Karpas-422 (cell line): ENCODE measurements at regions not wholly inside any gene's neighbourhood (a gene's known extent, or its start where the extent isn't known, plus 50 kb on each side); places are given as distances from the start of the nearest gene placed in this dataset.

Experiments used
- DNase-seq: peaks from one replicate; pipeline ENCODE4 v3.0.0-alpha.2; 2015
- H2AFZ ChIP-seq: fragments of 200-600 bp; sonication (generic); 2 replicates; pipeline ENCODE4 v1.6.1; 2014; ENCODE audit warnings: antibody characterized with exemption, low read length, mixed read lengths
- H3K27ac ChIP-seq: fragments of 200-600 bp; sonication (generic); 2 replicates; pipeline ENCODE4 v1.5.1; 2014; ENCODE audit warnings: mild to moderate bottlenecking, low read length, moderate library complexity
- H3K27me3 ChIP-seq: fragments of 200-600 bp; sonication (generic); 2 replicates; pipeline ENCODE4 v1.6.1; 2014; ENCODE audit warnings: low read length, mixed read lengths
- H3K36me3 ChIP-seq: fragments of 200-600 bp; sonication (generic); 2 replicates; pipeline ENCODE4 v1.6.1; 2014; ENCODE audit warnings: low read length, mixed read lengths; ENCODE audit not compliant: insufficient read depth
- H3K4me1 ChIP-seq: fragments of 200-600 bp; sonication (generic); 2 replicates; pipeline ENCODE4 v1.6.1; 2014; ENCODE audit warnings: mild to moderate bottlenecking, low read length, mixed read lengths
- H3K4me2 ChIP-seq: fragments of 200-600 bp; sonication (generic); 2 replicates; pipeline ENCODE4 v1.6.1; 2014; ENCODE audit warnings: low read length, low read depth, mild to moderate bottlenecking; ENCODE audit not compliant: poor library complexity, severe bottlenecking
- H3K4me3 ChIP-seq: fragments of 200-600 bp; sonication (generic); 2 replicates; pipeline ENCODE4 v1.5.1; 2014; ENCODE audit warnings: mild to moderate bottlenecking, antibody characterized with exemption, low read length, mixed read lengths
- H3K79me2 ChIP-seq: fragments of 200-600 bp; sonication (generic); 2 replicates; pipeline ENCODE4 v1.6.1; 2014; ENCODE audit warnings: mild to moderate bottlenecking, low read length, mixed read lengths
- H3K9ac ChIP-seq: fragments of 200-600 bp; sonication (generic); 2 replicates; pipeline ENCODE4 v1.6.0; 2014; ENCODE audit warnings: low read length
- H3K9me2 ChIP-seq: fragments of 200-600 bp; sonication (generic), shearing (Covaris generic); replicated peaks from 2 replicates; pipeline ENCODE4 v1.6.0; 2014; ENCODE audit warnings: mild to moderate bottlenecking, low read length, moderate library complexity; ENCODE audit not compliant: insufficient read depth
- H3K9me3 ChIP-seq: fragments of 300-700, 200-600 bp; sonication (generic); 2 replicates; pipeline ENCODE4 v1.6.1; 2014; ENCODE audit warnings: low read length, mixed read lengths
- H4K20me1 ChIP-seq: fragments of 200-600 bp; sonication (generic); 2 replicates; pipeline ENCODE4 v1.6.1; 2014; ENCODE audit warnings: mild to moderate bottlenecking, antibody characterized with exemption, low read length, low read depth; ENCODE audit not compliant: insufficient read depth

DNA sequence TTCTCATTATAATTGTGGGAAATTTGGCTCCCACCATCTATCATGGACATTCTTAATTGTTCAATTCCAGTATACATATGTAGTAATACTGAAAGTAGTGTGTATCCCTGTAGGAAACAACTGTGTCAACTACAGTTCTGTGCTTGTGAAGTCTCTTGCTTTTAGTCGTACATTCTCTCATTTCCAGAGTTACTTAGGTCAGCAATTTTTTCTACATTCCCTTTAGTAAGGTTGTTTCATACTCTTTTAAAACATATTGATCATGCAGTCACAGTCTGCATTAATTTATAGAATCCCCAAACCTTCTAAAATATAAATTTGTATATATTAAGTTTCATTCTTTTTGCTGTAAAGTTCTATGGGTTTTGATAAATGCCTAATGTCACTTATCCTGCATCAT is 289.2 kb upstream of the PCDH10 start:
- Histone ChIP-seq H3K4me2 (no peak overlapping the region), H3K9me2 (no peaks in the 10 kb centered on the region), H3K79me2 (no peaks in the 10 kb centered on the region), H3K9me3 (peaks cover 3% of the 10 kb centered on the region; the same call in 1 of the 2 replicates), H3K9ac (no peak overlapping the region), H4K20me1 (no peaks in the 10 kb centered on the region), H2AFZ (0 out of 2 replicates have a peak overlapping the region, but pooled peaks have one; percentile 14), H3K36me3 (no peaks in the 10 kb centered on the region; the same call in 1 of the 2 replicates), H3K27me3 (no peaks in the 10 kb centered on the region), H3K4me3 (no peak overlapping the region), H3K4me1 (no peaks in the 10 kb centered on the region), H3K27ac (no peak overlapping the region)
- no peak for DNase-seq

DNA sequence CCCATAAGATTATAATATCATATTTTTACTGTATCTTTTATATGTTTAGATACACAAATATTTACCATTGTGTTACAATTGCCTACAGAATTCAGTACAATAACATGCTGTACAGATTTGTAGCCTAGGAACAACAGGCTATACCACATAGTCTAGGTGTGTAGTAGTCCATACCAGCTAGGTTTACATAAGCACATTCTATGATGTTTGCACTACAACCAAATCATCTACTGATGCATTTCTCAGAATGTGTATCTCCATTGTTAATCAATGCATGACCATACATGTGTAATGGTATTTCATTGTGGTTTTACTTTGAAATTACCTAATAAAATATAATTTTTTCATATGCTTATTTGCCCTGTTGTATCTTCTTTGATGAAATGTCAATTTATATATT is 288.1 kb upstream of the PCDH10 start:
- Histone ChIP-seq H3K4me2 (no peak overlapping the region), H2AFZ (no peak overlapping the region), H3K4me3 (no peak overlapping the region), H3K4me1 (no peaks in the 10 kb centered on the region), H3K9me3 (peaks cover 3% of the 10 kb centered on the region; the same call in 1 of the 2 replicates), H3K79me2 (no peaks in the 10 kb centered on the region), H3K36me3 (no peaks in the 10 kb centered on the region; the same call in 1 of the 2 replicates), H3K27me3 (no peaks in the 10 kb centered on the region), H3K27ac (no peak overlapping the region), H4K20me1 (no peaks in the 10 kb centered on the region), H3K9me2 (no peaks in the 10 kb centered on the region), H3K9ac (no peak overlapping the region)
- no peak for DNase-seq

DNA sequence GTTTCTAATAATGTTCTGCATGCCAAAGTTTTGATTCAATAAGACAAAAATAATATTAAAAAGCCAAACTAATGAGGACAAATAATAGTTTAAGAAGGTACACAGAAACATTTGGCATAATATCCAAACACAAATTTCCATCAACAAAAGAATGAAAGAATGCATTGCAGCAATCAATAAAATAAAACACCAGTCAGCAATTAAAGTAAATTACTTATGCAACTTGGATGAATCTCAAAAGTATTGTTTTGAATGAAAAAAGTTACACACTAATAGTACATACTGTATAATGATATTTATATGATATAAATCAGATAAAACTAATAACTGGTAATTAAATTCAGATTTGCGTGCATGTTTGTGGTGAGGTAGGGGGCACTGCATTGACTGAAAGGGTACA is 285.5 kb upstream of the PCDH10 start:
- no peak overlapping the region for H3K27ac ChIP-seq

DNA sequence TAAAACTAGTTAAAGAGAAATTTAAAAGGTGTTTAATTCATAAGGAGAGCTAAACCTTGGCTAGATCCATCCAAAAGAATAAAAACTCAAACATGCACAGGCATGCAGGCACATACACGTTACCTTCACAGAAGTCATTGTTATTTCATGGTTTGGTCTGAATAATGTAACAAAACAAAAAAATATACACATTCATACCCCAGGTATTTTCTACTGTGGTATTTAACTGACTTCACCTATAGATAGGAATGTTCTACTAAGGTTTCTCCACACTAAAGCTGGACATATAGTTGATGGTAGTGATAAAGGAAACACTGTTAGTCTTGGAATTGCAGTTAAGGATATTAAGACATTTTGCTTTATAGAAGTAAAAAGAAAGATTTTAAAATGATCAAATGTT is 283.6 kb upstream of the PCDH10 start:
- H3K9me2 ChIP-seq, result no peaks in the 10 kb centered on the region
- no peak overlapping the region for H3K4me2 ChIP-seq
- H3K36me3 ChIP-seq, result no peaks in the 10 kb centered on the region
- H3K79me2 ChIP-seq, result no peaks in the 10 kb centered on the region
- H4K20me1 ChIP-seq, result no peaks in the 10 kb centered on the region
- H3K9ac ChIP-seq, result no peak overlapping the region
- H3K27me3 ChIP-seq, result no peaks in the 10 kb centered on the region
- H3K4me1 ChIP-seq, result no peaks in the 10 kb centered on the region
- no peak overlapping the region for H2AFZ ChIP-seq
- no peaks in the 10 kb centered on the region; the same call in 1 of the 2 replicates for H3K9me3 ChIP-seq
- no peak overlapping the region for H3K27ac ChIP-seq
- H3K4me3 ChIP-seq, result no peak overlapping the region
- no peak for DNase-seq

More for the DNA sequence above, 285.5 kb upstream of the PCDH10 start:
- Histone ChIP-seq H3K9ac (no peak overlapping the region), H3K9me2 (no peaks in the 10 kb centered on the region), H3K27me3 (no peaks in the 10 kb centered on the region), H2AFZ (no peak overlapping the region), H3K4me1 (no peaks in the 10 kb centered on the region), H3K4me3 (no peak overlapping the region), H3K36me3 (no peaks in the 10 kb centered on the region), H4K20me1 (no peaks in the 10 kb centered on the region), H3K4me2 (no peak overlapping the region), H3K9me3 (no peaks in the 10 kb centered on the region; the same call in 1 of the 2 replicates), H3K79me2 (no peaks in the 10 kb centered on the region)
- DNase-seq, result no peak

GRCh38 chr4:132865922-132866321 is 283.2 kb upstream of the PCDH10 start:
- no peaks in the 10 kb centered on the region for H3K79me2 ChIP-seq
- no peaks in the 10 kb centered on the region for H3K4me1 ChIP-seq
- H3K4me3 ChIP-seq, result no peak overlapping the region
- no peaks in the 10 kb centered on the region for H3K36me3 ChIP-seq
- no peak overlapping the region for H3K4me2 ChIP-seq
- no peaks in the 10 kb centered on the region for H3K27me3 ChIP-seq
- H2AFZ ChIP-seq, result no peak overlapping the region
- H3K27ac ChIP-seq, result no peak overlapping the region
- no peaks in the 10 kb centered on the region; the same call in 1 of the 2 replicates for H3K9me3 ChIP-seq
- no peaks in the 10 kb centered on the region for H4K20me1 ChIP-seq
- no peaks in the 10 kb centered on the region for H3K9me2 ChIP-seq
- no peak overlapping the region for H3K9ac ChIP-seq
- no peak for DNase-seq

DNA sequence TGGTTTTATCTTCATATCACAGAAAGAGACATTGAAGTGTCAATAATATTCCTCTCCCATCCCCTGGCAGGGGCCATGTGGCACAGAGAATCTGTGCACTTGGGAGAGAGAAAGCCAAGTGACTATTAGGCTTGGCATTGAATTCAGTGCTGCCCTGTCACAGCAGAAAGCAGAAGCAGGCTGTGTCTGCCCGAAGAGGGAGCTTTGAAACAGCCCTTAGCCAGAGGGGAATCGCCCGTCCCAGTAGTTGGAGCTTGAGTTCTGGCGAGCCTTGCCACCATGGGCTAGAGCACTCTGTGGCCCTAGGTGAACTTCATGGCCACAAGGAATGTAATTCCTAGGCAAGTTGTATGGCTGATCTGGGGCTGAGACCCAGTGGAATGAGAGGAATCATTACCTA is 282.5 kb upstream of the PCDH10 start:
- no peaks in the 10 kb centered on the region for H3K4me1 ChIP-seq
- H3K27me3 ChIP-seq, result no peaks in the 10 kb centered on the region
- DNase-seq, result no peak
- H3K9me3 ChIP-seq, result no peaks in the 10 kb centered on the region; the same call in 1 of the 2 replicates
- H2AFZ ChIP-seq, result no peak overlapping the region
- H3K9ac ChIP-seq, result no peak overlapping the region
- H3K4me2 ChIP-seq, result no peak overlapping the region
- H4K20me1 ChIP-seq, result no peaks in the 10 kb centered on the region
- H3K4me3 ChIP-seq, result no peak overlapping the region
- no peaks in the 10 kb centered on the region for H3K9me2 ChIP-seq
- H3K27ac ChIP-seq, result no peak overlapping the region
- H3K36me3 ChIP-seq, result no peaks in the 10 kb centered on the region
- no peaks in the 10 kb centered on the region for H3K79me2 ChIP-seq

GRCh38 chr4:132893787-132894186 is 255.3 kb upstream of the PCDH10 start:
- H3K4me1 ChIP-seq, result no peaks in the 10 kb centered on the region
- H3K9me3 ChIP-seq, result no peaks in the 10 kb centered on the region
- H3K27ac ChIP-seq, result no peak overlapping the region
- H3K79me2 ChIP-seq, result no peaks in the 10 kb centered on the region
- no peak for DNase-seq
- no peaks in the 10 kb centered on the region for H3K36me3 ChIP-seq
- no peak overlapping the region for H3K4me3 ChIP-seq
- peak overlapping the region; percentile 56; the same call in 1 of the 2 replicates for H2AFZ ChIP-seq
- H3K4me2 ChIP-seq, result no peak overlapping the region
- no peaks in the 10 kb centered on the region for H3K9me2 ChIP-seq
- no peaks in the 10 kb centered on the region for H3K27me3 ChIP-seq
- H3K9ac ChIP-seq, result no peak overlapping the region
- no peaks in the 10 kb centered on the region for H4K20me1 ChIP-seq

DNA sequence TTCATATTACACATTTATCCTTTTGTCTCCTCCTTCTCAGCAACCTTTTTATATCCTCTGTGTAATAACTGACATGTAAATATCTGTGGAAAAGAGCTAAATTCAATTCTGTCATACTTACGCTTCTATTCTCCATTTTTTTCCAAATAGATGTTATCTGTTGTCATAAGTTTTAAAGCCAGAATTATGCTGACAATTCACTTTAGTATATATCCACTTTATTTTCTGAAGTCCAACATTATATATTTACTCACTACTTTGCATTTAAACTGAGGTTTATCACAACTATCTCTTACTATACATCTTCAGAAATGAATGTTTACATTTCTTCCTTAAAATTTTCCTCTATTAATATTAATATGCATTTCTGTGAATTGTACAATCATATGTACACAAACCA is 247.9 kb upstream of the PCDH10 start:
- DNase-seq, result no peak
- H3K9me3 ChIP-seq, result no peaks in the 10 kb centered on the region
- H2AFZ ChIP-seq, result no peak overlapping the region
- no peaks in the 10 kb centered on the region for H3K27me3 ChIP-seq
- no peaks in the 10 kb centered on the region for H4K20me1 ChIP-seq
- H3K4me1 ChIP-seq, result no peaks in the 10 kb centered on the region
- no peaks in the 10 kb centered on the region for H3K36me3 ChIP-seq
- H3K27ac ChIP-seq, result no peak overlapping the region
- no peaks in the 10 kb centered on the region for H3K9me2 ChIP-seq
- H3K79me2 ChIP-seq, result no peaks in the 10 kb centered on the region
- no peak overlapping the region for H3K9ac ChIP-seq
- no peak overlapping the region for H3K4me2 ChIP-seq
- H3K4me3 ChIP-seq, result no peak overlapping the region
